T47D (cell line): ENCODE measurements at regions not wholly inside any gene's neighbourhood (a gene's known extent, or its start where the extent isn't known, plus 50 kb on each side); places are given as distances from the start of the nearest gene placed in this dataset.

ENCODE experiments used
- DNase-seq, 2 experiments: peaks; one replicate each; pipeline versions ENCODE4 v3.0.0 to v3.0.0-alpha.2; 2011 to 2012; ENCODE audit warnings: low read depth in 1 of 2, low spot score in 1 of 2
- JUND ChIP-seq: IDR thresholded peaks from 2 replicates; pipeline ENCODE4 v1.6.1; 2012; ENCODE audit warnings: low read depth
- in situ Hi-C: cut with HindIII; loops from 2 replicates; pipeline ENCODE4 v1.10.0; 2016; ENCODE audit warnings: low sequenced_read_pairs, low pct_unique_long_range_greater_than_20kb

- no peak for DNase-seq
- no peak for TF ChIP-seq JUND
- in situ Hi-C loops, result no loop called here
These were observed 335.6 kb downstream of the EIPR1 start for GRCh38 chr2:3041841-3042600.

- in situ Hi-C loops, result no loop called here
- DNase-seq, result no peak
- no peak for TF ChIP-seq JUND
These were observed 336.4 kb downstream of the EIPR1 start for GRCh38 chr2:3041246-3041645.

GRCh38 chr2:3040496-3041140 lies 337.0 kb downstream of the EIPR1 start:
- no peak for TF ChIP-seq JUND
- in situ Hi-C loops, result no loop called here
- DNase-seq, result no peak

GRCh38 chr2:3040066-3040428 lies 337.6 kb downstream of the EIPR1 start:
- no peak for TF ChIP-seq JUND
- in situ Hi-C loops, result no loop called here
- no peak for DNase-seq

- no peak for DNase-seq
- in situ Hi-C loops, result no loop called here
- TF ChIP-seq JUND, result no peak
These were observed 338.2 kb downstream of the EIPR1 start for GRCh38 chr2:3039188-3040065.

GRCh38 chr2:3038636-3039035 lies 339.0 kb downstream of the EIPR1 start:
- TF ChIP-seq JUND, result no peak
- in situ Hi-C loops, result no loop called here
- DNase-seq, result no peak

GRCh38 chr2:3037196-3038194 lies 340.1 kb downstream of the EIPR1 start:
- no peak for TF ChIP-seq JUND
- in situ Hi-C loops, result no loop called here
- peak in 1 of 2 experiments; percentile 49 for DNase-seq

GRCh38 chr2:3036432-3037125 lies 341.0 kb downstream of the EIPR1 start:
- no peak for DNase-seq
- TF ChIP-seq JUND, result no peak
- in situ Hi-C loops, result no loop called here

- DNase-seq, result no peak
- in situ Hi-C loops, result no loop called here
- TF ChIP-seq JUND, result no peak
These were observed 342.1 kb downstream of the EIPR1 start for GRCh38 chr2:3035385-3036050.

GRCh38 chr2:3034856-3035255 lies 342.8 kb downstream of the EIPR1 start:
- no peak for TF ChIP-seq JUND
- in situ Hi-C loops, result no loop called here
- no peak for DNase-seq

GRCh38 chr2:3034396-3034795 lies 343.2 kb downstream of the EIPR1 start:
- TF ChIP-seq JUND, result no peak
- in situ Hi-C loops, result no loop called here
- no peak for DNase-seq
